NT2/D1 (cell line): ENCODE measurements at regions not wholly inside any gene's neighbourhood (a gene's known extent, or its start where the extent isn't known, plus 50 kb on each side); places are given as distances from the start of the nearest gene placed in this dataset.

Source experiments
- SUZ12 ChIP-seq: IDR thresholded peaks from 2 replicates; pipeline ENCODE4 v1.6.1; 2011; ENCODE audit not compliant: insufficient read length, insufficient read depth; ENCODE audit errors: extremely low read depth
- YY1 ChIP-seq: IDR thresholded peaks from 2 replicates; pipeline ENCODE4 v1.6.1; 2011; ENCODE audit not compliant: insufficient read length, insufficient read depth
- ZNF274 ChIP-seq: IDR thresholded peaks from 2 replicates; pipeline ENCODE4 v1.6.1; 2011; ENCODE audit warnings: mild to moderate bottlenecking, low read depth, low read length

GRCh38 chr16:48818257-48818656 is 208.3 kb upstream of the N4BP1 start:
- TF ChIP-seq SUZ12 (no peak), ZNF274 (no peak), YY1 (no peak)
